CD14-positive monocyte (primary cell): ENCODE measurements at regions not wholly inside any gene's neighbourhood (a gene's known extent, or its start where the extent isn't known, plus 50 kb on each side); places are given as distances from the start of the nearest gene placed in this dataset.
A peak's percentile ranks its signal among the peaks of the same experiment; 100 is the strongest.

ENCODE experiments used
- DNase-seq, 3 donors: peaks; one replicate each; pipeline ENCODE4 v3.0.0-alpha.2; 2011 to 2022
- H2AFZ ChIP-seq: 2 replicates; pipeline ENCODE4 v1.6.0; 2012; ENCODE audit warnings: mild to moderate bottlenecking, low read depth, low read length, inconsistent platforms; ENCODE audit not compliant: insufficient read depth, poor library complexity, severe bottlenecking
- H3K27ac ChIP-seq, 2 donors: 1 replicate in 1 of 2; 2 replicates in 1 of 2; pipeline ENCODE4 v1.5.1; 2012 to 2013; ENCODE audit warnings: low read length in 2 of 2, control low read depth in 1 of 2, inconsistent platforms in 1 of 2, low read depth in 1 of 2, mild to moderate bottlenecking in 1 of 2
- H3K27me3 ChIP-seq, 2 donors: one replicate each; pipeline versions ENCODE4 v1.6.0 to v1.6.1; 2011 to 2013; ENCODE audit warnings: low read length in 2 of 2; ENCODE audit not compliant: control insufficient read depth in 2 of 2, insufficient read depth in 2 of 2
- H3K36me3 ChIP-seq, 2 donors: replicated peaks in 1 of 2; 1 replicate in 1 of 2; 2 replicates in 1 of 2; pipeline versions ENCODE4 v1.5.1 to v1.6.1; 2012 to 2013; ENCODE audit warnings: low read length in 2 of 2, control low read depth in 1 of 2, inconsistent platforms in 1 of 2, mild to moderate bottlenecking in 1 of 2; ENCODE audit not compliant: insufficient read depth in 2 of 2, control insufficient read depth in 1 of 2
- H3K4me1 ChIP-seq, 2 donors: 1 replicate in 1 of 2; 2 replicates in 1 of 2; pipeline versions ENCODE4 v1.5.1 to v1.6.1; 2012 to 2013; ENCODE audit warnings: low read length in 2 of 2, control low read depth in 1 of 2, inconsistent platforms in 1 of 2, mild to moderate bottlenecking in 1 of 2, moderate library complexity in 1 of 2; ENCODE audit not compliant: insufficient read depth in 2 of 2, control insufficient read depth in 1 of 2
- H3K4me2 ChIP-seq: replicated peaks from 2 replicates; pipeline ENCODE3; 2012; ENCODE audit warnings: low read length, moderate library complexity, mild to moderate bottlenecking; ENCODE audit not compliant: poor library complexity, severe bottlenecking; ENCODE audit errors: extremely low read depth
- H3K4me3 ChIP-seq, 3 experiments: fragments of 200-600 bp in 1 of 3; sonication (generic) in 1 of 3; replicated peaks in 1 of 3; 1 replicate in 2 of 3; 2 replicates in 1 of 3; pipeline ENCODE4 v1.5.1; 2011 to 2013; ENCODE audit warnings: low read length in 3 of 3, mild to moderate bottlenecking in 3 of 3, control low read depth in 2 of 3, low read depth in 2 of 3, inconsistent platforms in 1 of 3, moderate library complexity in 1 of 3
- H3K79me2 ChIP-seq: 2 replicates; pipeline ENCODE4 v1.6.0; 2012; ENCODE audit warnings: mild to moderate bottlenecking, control low read depth, inconsistent platforms, low read length, moderate library complexity; ENCODE audit not compliant: insufficient read depth
- H3K9ac ChIP-seq: 2 replicates; pipeline ENCODE4 v1.6.0; 2017; ENCODE audit warnings: low read length, mild to moderate bottlenecking; ENCODE audit not compliant: insufficient read depth, poor library complexity, severe bottlenecking
- H3K9me3 ChIP-seq, 2 donors: replicated peaks in 1 of 2; 1 replicate in 1 of 2; 2 replicates in 1 of 2; pipeline versions ENCODE4 v1.5.1 to v1.6.1; 2012 to 2013; ENCODE audit warnings: low read length in 2 of 2, control low read depth in 1 of 2; ENCODE audit not compliant: control insufficient read depth in 1 of 2, insufficient read depth in 1 of 2
- H4K20me1 ChIP-seq: 2 replicates; pipeline ENCODE4 v1.6.0; 2012; ENCODE audit warnings: mild to moderate bottlenecking, low read length, control low read depth, moderate library complexity; ENCODE audit not compliant: insufficient read depth
- H3K27ac Mint-ChIP-seq, 7 donors: one replicate each; pipeline ENCODE4 v1.8.0; 2020; ENCODE audit warnings: mild to moderate bottlenecking in 7 of 7, mixed read lengths in 7 of 7, moderate library complexity in 6 of 7, inconsistent platforms in 2 of 7
- H3K27me3 Mint-ChIP-seq, 3 donors: one replicate each; pipeline ENCODE4 v1.8.0; 2021 to 2022; ENCODE audit warnings: low read depth in 3 of 3, mild to moderate bottlenecking in 3 of 3, mixed read lengths in 3 of 3, moderate library complexity in 3 of 3, inconsistent platforms in 1 of 3
- H3K36me3 Mint-ChIP-seq, 2 donors: one replicate each; pipeline ENCODE4 v1.8.0; 2020; ENCODE audit warnings: mixed read lengths in 2 of 2, inconsistent platforms in 1 of 2, mild to moderate bottlenecking in 1 of 2
- H3K4me1 Mint-ChIP-seq: one replicate; pipeline ENCODE4 v1.8.0; 2020; ENCODE audit warnings: mild to moderate bottlenecking, mixed read lengths
- H3K4me3 Mint-ChIP-seq, 2 donors: one replicate each; pipeline ENCODE4 v1.8.0; 2020; ENCODE audit warnings: mild to moderate bottlenecking in 2 of 2, mixed read lengths in 2 of 2, moderate library complexity in 1 of 2
- H3K9me3 Mint-ChIP-seq, 7 donors: one replicate each; pipeline ENCODE4 v1.8.0; 2020 to 2022; ENCODE audit warnings: mixed read lengths in 7 of 7, mild to moderate bottlenecking in 6 of 7, moderate library complexity in 6 of 7, inconsistent platforms in 2 of 7
- WGBS: methylation state at CpG from one replicate; pipeline ENCODE4 v1.1.5; 2013; ENCODE audit warnings: missing lambda C conversion rate; ENCODE audit not compliant: insufficient coverage; 5-methylcytosine and 5-hydroxymethylcytosine counted together
- intact Hi-C, 2 donors: fragments of 100-400 bp; cut with micrococcal nuclease; formaldehyde crosslinking; loops; one replicate each; pipeline versions ENCODE4 v1.15.0 to v1.15.1; 2023
- TF ChIP-seq, protein P1 (sequence below): fragments of 200-600 bp; IDR thresholded peaks from one replicate; pipeline ENCODE4 v1.8.0; 2022; ENCODE audit warnings: antibody characterized with exemption, mild to moderate bottlenecking

DNA sequence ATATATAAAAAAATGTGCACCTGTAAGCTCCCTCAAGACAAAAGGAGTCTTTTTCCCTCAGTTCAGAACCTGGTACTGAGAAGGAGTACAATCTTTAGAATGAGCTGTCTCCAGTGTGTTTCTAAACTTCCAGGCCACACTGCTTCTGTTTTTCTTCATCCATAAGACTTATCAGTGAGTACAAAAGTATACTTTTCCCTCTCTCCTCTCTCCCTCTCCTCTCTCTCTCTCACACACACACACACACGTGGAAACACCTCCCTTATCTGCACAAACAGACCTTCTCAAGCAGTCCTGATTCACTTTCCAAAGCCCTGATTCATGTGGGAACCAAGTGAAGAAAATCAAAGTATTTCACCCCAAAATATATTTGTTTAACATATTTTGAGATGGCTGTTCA, 220.7 kb upstream of the UBASH3B start:
- no peak overlapping the region for H3K9ac ChIP-seq
- TF ChIP-seq, protein P1, sequence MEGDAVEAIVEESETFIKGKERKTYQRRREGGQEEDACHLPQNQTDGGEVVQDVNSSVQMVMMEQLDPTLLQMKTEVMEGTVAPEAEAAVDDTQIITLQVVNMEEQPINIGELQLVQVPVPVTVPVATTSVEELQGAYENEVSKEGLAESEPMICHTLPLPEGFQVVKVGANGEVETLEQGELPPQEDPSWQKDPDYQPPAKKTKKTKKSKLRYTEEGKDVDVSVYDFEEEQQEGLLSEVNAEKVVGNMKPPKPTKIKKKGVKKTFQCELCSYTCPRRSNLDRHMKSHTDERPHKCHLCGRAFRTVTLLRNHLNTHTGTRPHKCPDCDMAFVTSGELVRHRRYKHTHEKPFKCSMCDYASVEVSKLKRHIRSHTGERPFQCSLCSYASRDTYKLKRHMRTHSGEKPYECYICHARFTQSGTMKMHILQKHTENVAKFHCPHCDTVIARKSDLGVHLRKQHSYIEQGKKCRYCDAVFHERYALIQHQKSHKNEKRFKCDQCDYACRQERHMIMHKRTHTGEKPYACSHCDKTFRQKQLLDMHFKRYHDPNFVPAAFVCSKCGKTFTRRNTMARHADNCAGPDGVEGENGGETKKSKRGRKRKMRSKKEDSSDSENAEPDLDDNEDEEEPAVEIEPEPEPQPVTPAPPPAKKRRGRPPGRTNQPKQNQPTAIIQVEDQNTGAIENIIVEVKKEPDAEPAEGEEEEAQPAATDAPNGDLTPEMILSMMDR: no peak
- WGBS: 0% methylated on average over 1 of the region's 1 CpG
- peak overlapping the region in 1 of 7 donors; percentile 0 for H3K27ac Mint-ChIP-seq
- H3K27me3 Mint-ChIP-seq: peaks cover 0 to 11% (median 6%) of the 10 kb centered on the region in 3 donors
- H3K36me3 ChIP-seq: no peaks in the 10 kb centered on the region
- H3K4me2 ChIP-seq: no peak overlapping the region
- intact Hi-C loops: no loop called here
- H3K36me3 Mint-ChIP-seq: no peaks in the 10 kb centered on the region
- peaks cover 0 to 2% of the 10 kb centered on the region in 2 donors for H3K4me1 ChIP-seq
- H3K4me3 Mint-ChIP-seq: no peak overlapping the region
- H4K20me1 ChIP-seq: no peaks in the 10 kb centered on the region
- H3K9me3 Mint-ChIP-seq: peaks cover 0 to under 1% (median 0%) of the 10 kb centered on the region in 7 donors
- H3K79me2 ChIP-seq: no peaks in the 10 kb centered on the region
- H2AFZ ChIP-seq: no peak overlapping the region
- peaks cover 0 to 2% of the 10 kb centered on the region in 2 donors for H3K9me3 ChIP-seq
- no peak overlapping the region for H3K4me3 ChIP-seq
- no peak for DNase-seq
- no peak overlapping the region for H3K27ac ChIP-seq
- H3K4me1 Mint-ChIP-seq: peaks cover under 1% of the 10 kb centered on the region
- peaks cover 3 to 4% of the 10 kb centered on the region in 2 donors for H3K27me3 ChIP-seq

DNA sequence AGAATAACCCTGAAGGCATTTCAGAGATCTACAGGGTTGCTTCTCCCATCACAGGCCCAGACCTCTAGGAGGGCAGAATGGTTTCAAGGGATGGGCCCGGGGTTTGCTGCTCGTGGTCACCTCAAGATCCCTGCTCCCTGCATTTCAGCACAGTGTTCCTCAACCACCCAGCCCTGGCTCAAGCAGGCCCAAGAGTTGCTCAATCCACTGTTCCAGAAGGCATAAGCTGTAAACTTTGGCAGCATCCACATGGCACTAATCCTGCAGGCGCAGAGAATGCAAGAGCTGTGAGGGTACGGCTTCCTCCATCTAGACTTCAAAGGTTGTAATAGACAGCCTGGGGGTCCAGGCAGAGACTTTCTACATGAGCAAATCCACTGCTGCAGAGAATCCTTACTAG, 225.0 kb upstream of the UBASH3B start:
- no peaks in the 10 kb centered on the region for H3K36me3 ChIP-seq
- H3K4me1 Mint-ChIP-seq: no peaks in the 10 kb centered on the region
- no peak overlapping the region for H3K27ac Mint-ChIP-seq
- peaks cover 2 to 6% (median 3%) of the 10 kb centered on the region in 3 donors for H3K27me3 Mint-ChIP-seq
- no peaks in the 10 kb centered on the region for H3K27me3 ChIP-seq
- no peak overlapping the region for H3K9ac ChIP-seq
- no CpG with 5 or more reads among the region's 4 CpGs for WGBS
- H2AFZ ChIP-seq: no peak overlapping the region
- H3K4me1 ChIP-seq: no peaks in the 10 kb centered on the region
- peaks cover 0 to 2% of the 10 kb centered on the region in 2 donors for H3K9me3 ChIP-seq
- no peaks in the 10 kb centered on the region for H3K79me2 ChIP-seq
- DNase-seq: no peak
- no peak overlapping the region for H3K4me2 ChIP-seq
- H3K9me3 Mint-ChIP-seq: peaks cover 0 to 7% (median 0%) of the 10 kb centered on the region in 7 donors
- H4K20me1 ChIP-seq: no peaks in the 10 kb centered on the region
- TF ChIP-seq, protein P1: no peak
- intact Hi-C loops: no loop called here
- no peak overlapping the region for H3K4me3 Mint-ChIP-seq
- H3K36me3 Mint-ChIP-seq: no peaks in the 10 kb centered on the region
- no peak overlapping the region for H3K4me3 ChIP-seq
- no peak overlapping the region for H3K27ac ChIP-seq
